ENCODE measurements at regions not wholly inside any gene's neighbourhood (a gene's known extent, or its start where the extent isn't known, plus 50 kb on each side); places are given as distances from the start of the nearest gene placed in this dataset.

DNA sequence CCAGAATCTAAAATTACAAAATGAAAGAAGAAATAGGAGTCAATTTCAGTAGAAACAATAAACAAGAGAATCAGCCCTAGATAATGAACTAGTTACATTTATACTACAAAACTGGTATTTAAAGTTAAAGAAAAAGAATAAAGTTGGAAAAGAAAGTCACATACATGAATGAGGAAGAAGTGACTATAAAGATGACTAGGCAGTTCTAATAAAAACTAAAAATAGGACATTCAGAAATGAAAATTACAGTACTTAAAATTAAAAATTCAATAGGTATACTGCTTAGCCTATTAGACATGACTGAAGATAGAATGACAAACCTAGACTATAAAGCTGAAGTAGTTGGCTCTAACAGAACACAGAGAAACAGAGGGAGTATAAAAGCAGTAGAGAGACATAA is 108.8 kb downstream of the AHR start:
- Histone ChIP-seq H4K20me1 (ENCODE audit: insufficient read depth) (no peaks in the 10 kb centered on the region), H3K27ac (ENCODE audit: low read length) (no peak overlapping the region), H2AFZ (ENCODE audit: low read depth, low read length) (no peak overlapping the region), H3K9ac (ENCODE audit: low read length) (no peak overlapping the region), H3K27me3 (ENCODE audit: insufficient read depth, low read depth, low read length) (no peaks in the 10 kb centered on the region), H3K9me3 (ENCODE audit: low read length) (no peaks in the 10 kb centered on the region), H3K79me2 (replicated peaks; ENCODE audit: insufficient read depth, low read length) (no peaks in the 10 kb centered on the region), H3K36me3 (ENCODE audit: insufficient read depth, low read length) (no peaks in the 10 kb centered on the region), H3K4me3 (ENCODE audit: low read length) (no peak overlapping the region), H3F3A (ENCODE audit: insufficient read depth, low read length, poor library complexity, severe bottlenecking) (no peaks in the 10 kb centered on the region), H3K9me2 (ENCODE audit: insufficient read depth, low read length) (no peaks in the 10 kb centered on the region), H3K4me2 (ENCODE audit: low read length) (no peak overlapping the region)
- TF ChIP-seq, protein P1, sequence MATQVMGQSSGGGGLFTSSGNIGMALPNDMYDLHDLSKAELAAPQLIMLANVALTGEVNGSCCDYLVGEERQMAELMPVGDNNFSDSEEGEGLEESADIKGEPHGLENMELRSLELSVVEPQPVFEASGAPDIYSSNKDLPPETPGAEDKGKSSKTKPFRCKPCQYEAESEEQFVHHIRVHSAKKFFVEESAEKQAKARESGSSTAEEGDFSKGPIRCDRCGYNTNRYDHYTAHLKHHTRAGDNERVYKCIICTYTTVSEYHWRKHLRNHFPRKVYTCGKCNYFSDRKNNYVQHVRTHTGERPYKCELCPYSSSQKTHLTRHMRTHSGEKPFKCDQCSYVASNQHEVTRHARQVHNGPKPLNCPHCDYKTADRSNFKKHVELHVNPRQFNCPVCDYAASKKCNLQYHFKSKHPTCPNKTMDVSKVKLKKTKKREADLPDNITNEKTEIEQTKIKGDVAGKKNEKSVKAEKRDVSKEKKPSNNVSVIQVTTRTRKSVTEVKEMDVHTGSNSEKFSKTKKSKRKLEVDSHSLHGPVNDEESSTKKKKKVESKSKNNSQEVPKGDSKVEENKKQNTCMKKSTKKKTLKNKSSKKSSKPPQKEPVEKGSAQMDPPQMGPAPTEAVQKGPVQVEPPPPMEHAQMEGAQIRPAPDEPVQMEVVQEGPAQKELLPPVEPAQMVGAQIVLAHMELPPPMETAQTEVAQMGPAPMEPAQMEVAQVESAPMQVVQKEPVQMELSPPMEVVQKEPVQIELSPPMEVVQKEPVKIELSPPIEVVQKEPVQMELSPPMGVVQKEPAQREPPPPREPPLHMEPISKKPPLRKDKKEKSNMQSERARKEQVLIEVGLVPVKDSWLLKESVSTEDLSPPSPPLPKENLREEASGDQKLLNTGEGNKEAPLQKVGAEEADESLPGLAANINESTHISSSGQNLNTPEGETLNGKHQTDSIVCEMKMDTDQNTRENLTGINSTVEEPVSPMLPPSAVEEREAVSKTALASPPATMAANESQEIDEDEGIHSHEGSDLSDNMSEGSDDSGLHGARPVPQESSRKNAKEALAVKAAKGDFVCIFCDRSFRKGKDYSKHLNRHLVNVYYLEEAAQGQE (IDR thresholded peaks at IDR 0.05; ENCODE audit: borderline replicate concordance), result no peak
- TF ChIP-seq, protein P2, sequence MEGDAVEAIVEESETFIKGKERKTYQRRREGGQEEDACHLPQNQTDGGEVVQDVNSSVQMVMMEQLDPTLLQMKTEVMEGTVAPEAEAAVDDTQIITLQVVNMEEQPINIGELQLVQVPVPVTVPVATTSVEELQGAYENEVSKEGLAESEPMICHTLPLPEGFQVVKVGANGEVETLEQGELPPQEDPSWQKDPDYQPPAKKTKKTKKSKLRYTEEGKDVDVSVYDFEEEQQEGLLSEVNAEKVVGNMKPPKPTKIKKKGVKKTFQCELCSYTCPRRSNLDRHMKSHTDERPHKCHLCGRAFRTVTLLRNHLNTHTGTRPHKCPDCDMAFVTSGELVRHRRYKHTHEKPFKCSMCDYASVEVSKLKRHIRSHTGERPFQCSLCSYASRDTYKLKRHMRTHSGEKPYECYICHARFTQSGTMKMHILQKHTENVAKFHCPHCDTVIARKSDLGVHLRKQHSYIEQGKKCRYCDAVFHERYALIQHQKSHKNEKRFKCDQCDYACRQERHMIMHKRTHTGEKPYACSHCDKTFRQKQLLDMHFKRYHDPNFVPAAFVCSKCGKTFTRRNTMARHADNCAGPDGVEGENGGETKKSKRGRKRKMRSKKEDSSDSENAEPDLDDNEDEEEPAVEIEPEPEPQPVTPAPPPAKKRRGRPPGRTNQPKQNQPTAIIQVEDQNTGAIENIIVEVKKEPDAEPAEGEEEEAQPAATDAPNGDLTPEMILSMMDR (IDR thresholded peaks at IDR 0.05; ENCODE audit: poor library complexity, severe bottlenecking), result no peak
- TF ChIP-seq EZH2 (IDR thresholded peaks at IDR 0.05; ENCODE audit: borderline replicate concordance, insufficient read depth, low read length, poor library complexity, severe bottlenecking) (no peak), SMC3 (conservative IDR thresholded peaks at IDR 0.05; ENCODE audit: poor library complexity) (no peak), TAF1 (IDR thresholded peaks at IDR 0.05; ENCODE audit: low read depth) (no peak), POLR2AphosphoS5 (IDR thresholded peaks at IDR 0.05) (no peak), MXI1 (conservative IDR thresholded peaks at IDR 0.05; ENCODE audit: poor library complexity, severe bottlenecking) (no peak), EP300 (conservative IDR thresholded peaks at IDR 0.05; ENCODE audit: poor library complexity, severe bottlenecking) (no peak)

DNA sequence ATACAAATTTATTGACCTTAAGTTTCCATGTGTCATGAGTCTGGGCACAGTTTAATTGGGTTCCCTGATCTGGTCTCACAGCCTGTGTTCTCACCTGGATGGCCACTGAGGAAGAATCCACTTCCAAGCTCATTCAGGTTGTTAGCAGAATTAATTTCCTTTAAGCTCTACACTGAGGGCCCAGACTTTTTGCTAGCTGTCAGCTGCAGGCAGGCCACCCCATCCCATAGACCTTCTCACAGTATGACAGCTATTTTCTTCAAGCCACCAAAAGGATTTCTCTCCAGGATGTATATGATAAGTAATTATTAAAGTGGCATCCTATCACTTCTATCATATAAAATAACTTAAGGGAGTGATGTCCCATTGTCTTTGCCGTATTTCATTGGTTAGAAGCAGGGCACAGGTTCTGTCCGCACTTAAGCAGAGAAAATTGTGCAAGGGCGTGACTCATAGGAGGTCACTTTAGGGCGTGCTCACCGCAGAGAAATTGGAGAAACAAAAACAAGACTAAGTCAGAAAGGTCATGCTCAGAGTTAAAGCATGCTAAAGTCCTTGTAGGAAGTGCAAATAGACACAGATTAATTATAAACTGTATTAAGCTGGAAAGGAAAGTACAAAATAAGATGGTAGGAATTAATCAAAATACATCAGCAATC is 109.9 kb downstream of the AHR start:
- Histone ChIP-seq H3K27ac (ENCODE audit: low read length) (no peak overlapping the region), H3K9ac (ENCODE audit: low read length) (no peak overlapping the region), H3K27me3 (ENCODE audit: insufficient read depth, low read depth, low read length) (no peaks in the 10 kb centered on the region), H4K20me1 (ENCODE audit: insufficient read depth) (no peaks in the 10 kb centered on the region), H2AFZ (ENCODE audit: low read depth, low read length) (no peak overlapping the region), H3K79me2 (replicated peaks; ENCODE audit: insufficient read depth, low read length) (no peaks in the 10 kb centered on the region), H3K9me2 (ENCODE audit: insufficient read depth, low read length) (no peaks in the 10 kb centered on the region), H3K4me3 (ENCODE audit: low read length) (no peak overlapping the region), H3F3A (ENCODE audit: insufficient read depth, low read length, poor library complexity, severe bottlenecking) (no peaks in the 10 kb centered on the region), H3K4me2 (ENCODE audit: low read length) (no peak overlapping the region), H3K9me3 (ENCODE audit: low read length) (no peaks in the 10 kb centered on the region), H3K36me3 (ENCODE audit: insufficient read depth, low read length) (no peaks in the 10 kb centered on the region)
- TF ChIP-seq MXI1 (conservative IDR thresholded peaks at IDR 0.05; ENCODE audit: poor library complexity, severe bottlenecking), result no peak
- no peak for TF ChIP-seq SMC3 (conservative IDR thresholded peaks at IDR 0.05; ENCODE audit: poor library complexity)
- no peak for TF ChIP-seq EP300 (conservative IDR thresholded peaks at IDR 0.05; ENCODE audit: poor library complexity, severe bottlenecking)
- no peak for TF ChIP-seq EZH2 (IDR thresholded peaks at IDR 0.05; ENCODE audit: borderline replicate concordance, insufficient read depth, low read length, poor library complexity, severe bottlenecking)
- no peak for TF ChIP-seq POLR2AphosphoS5 (IDR thresholded peaks at IDR 0.05)
- no peak for TF ChIP-seq TAF1 (IDR thresholded peaks at IDR 0.05; ENCODE audit: low read depth)
- TF ChIP-seq, protein P1 (IDR thresholded peaks at IDR 0.05; ENCODE audit: borderline replicate concordance), result no peak
- TF ChIP-seq, protein P2 (IDR thresholded peaks at IDR 0.05; ENCODE audit: poor library complexity, severe bottlenecking), result no peak
- TF ChIP-seq RAD21 (conservative IDR thresholded peaks at IDR 0.05), result no peak
